ENCODE measurements at regions not wholly inside any gene's neighbourhood (a gene's known extent, or its start where the extent isn't known, plus 50 kb on each side); places are given as distances from the start of the nearest gene placed in this dataset.

GRCh38 chr11:23317816-23318215 is 457.5 kb upstream of the CCDC179 start:
- TF ChIP-seq CTCF (IDR thresholded peaks at IDR 0.05 in 4 of 5, conservative IDR thresholded peaks at IDR 0.05 in 1 of 5) = no peak
- no peak for TF ChIP-seq POLR2A (IDR thresholded peaks at IDR 0.05)
